ENCODE measurements at regions not wholly inside any gene's neighbourhood (a gene's known extent, or its start where the extent isn't known, plus 50 kb on each side); places are given as distances from the start of the nearest gene placed in this dataset.
"Not testable (repeated sequence)": the region's sequence is repeated elsewhere in the genome, so short reads cannot be mapped to it uniquely, and the experiment has no call there.

DNA sequence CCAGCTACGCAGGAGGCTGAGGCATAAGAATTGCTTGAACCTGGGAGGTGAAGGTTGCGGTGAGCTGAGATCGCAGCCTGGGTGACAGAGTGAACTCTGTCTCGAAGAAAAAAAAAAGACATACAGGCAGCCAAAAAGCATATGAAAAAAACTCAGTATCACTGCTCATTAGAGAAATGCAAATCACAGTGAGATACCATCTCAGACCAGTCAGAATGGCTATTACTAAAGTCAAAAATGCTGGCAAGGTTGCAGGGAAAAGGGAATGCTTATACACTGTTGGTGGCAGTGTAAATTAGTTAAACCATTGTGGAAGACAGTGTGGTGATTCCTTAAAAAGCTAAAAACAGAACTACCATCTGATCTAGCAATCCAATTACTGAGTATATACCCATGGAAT is 123.1 kb downstream of the CHIC2 start:
- no peak for DNase-seq (ENCODE audit: low spot score)
- TF ChIP-seq, protein P1, sequence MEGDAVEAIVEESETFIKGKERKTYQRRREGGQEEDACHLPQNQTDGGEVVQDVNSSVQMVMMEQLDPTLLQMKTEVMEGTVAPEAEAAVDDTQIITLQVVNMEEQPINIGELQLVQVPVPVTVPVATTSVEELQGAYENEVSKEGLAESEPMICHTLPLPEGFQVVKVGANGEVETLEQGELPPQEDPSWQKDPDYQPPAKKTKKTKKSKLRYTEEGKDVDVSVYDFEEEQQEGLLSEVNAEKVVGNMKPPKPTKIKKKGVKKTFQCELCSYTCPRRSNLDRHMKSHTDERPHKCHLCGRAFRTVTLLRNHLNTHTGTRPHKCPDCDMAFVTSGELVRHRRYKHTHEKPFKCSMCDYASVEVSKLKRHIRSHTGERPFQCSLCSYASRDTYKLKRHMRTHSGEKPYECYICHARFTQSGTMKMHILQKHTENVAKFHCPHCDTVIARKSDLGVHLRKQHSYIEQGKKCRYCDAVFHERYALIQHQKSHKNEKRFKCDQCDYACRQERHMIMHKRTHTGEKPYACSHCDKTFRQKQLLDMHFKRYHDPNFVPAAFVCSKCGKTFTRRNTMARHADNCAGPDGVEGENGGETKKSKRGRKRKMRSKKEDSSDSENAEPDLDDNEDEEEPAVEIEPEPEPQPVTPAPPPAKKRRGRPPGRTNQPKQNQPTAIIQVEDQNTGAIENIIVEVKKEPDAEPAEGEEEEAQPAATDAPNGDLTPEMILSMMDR (IDR thresholded peaks at IDR 0.05; ENCODE audit: borderline replicate concordance, control extremely low read depth, extremely low read depth, insufficient read depth, missing control alignments), result no peak
- in situ Hi-C loops (cut with MboI; ENCODE audit: low sequenced_read_pairs, unreplicated experiment), result no loop called here

DNA sequence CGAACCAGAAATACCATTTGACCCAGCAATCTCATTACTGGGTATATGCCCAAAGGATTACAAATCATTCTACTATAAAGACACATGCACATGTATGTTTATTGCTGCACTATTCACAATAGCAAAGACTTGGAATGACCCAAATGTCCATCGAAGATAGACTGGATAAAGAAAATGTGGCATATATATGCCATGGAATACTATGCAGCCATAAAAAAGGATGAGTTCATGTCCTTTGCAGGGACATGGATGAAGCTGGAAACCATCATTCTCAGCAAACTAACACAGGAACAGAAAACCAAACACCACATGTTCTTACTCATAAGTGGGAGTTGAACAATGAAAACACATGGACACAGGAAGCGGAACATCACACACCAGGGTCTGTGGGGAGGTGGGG is 124.5 kb downstream of the CHIC2 start:
- in situ Hi-C loops (cut with MboI; ENCODE audit: low sequenced_read_pairs, unreplicated experiment); DNase-seq (ENCODE audit: low spot score): not testable (repeated sequence)

DNA sequence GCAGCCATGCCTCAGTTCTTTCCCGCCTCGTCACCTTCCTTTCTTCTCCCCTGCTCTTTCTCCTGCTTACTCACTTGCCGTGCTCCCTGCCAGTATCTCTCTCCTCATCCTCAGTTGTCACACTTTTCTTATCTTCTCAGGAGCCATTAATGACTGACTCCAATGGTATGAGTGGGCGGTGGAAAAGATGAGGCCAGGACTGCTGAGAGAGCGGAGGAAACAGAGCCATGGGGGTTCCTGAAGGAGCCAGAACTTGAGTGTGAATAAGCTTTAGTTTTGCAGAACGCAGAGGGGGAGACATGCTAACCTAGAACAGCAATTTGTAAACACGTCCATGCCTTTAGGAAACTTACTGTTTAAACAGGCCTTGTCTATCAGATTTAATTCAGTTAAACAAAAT is 126.5 kb downstream of the CHIC2 start:
- in situ Hi-C loops (cut with MboI; ENCODE audit: low sequenced_read_pairs, unreplicated experiment), result no loop called here
- no peak for DNase-seq (ENCODE audit: low spot score)
- TF ChIP-seq, protein P1 (IDR thresholded peaks at IDR 0.05; ENCODE audit: borderline replicate concordance, control extremely low read depth, extremely low read depth, insufficient read depth, missing control alignments), result no peak

DNA sequence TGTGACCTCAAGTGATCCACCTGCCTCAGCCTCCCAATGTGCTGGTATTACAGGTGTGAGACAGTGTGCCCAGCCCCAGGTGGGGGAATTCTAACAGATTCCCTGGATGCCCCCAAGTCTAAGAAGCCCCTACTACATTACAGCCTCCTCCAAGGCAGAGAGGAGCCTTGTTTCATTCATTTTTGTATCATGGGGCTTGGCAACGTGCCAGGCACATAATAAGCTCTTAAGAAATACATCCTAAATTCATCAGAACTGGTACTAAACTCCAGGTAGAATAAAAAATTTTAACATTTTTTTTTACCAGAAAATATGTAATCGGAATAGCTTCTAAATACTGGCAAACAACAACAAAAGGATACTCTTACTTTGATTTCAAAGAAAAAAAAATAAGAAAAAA is 127.1 kb downstream of the CHIC2 start:
- in situ Hi-C loops (cut with MboI; ENCODE audit: low sequenced_read_pairs, unreplicated experiment), result no loop called here
- TF ChIP-seq, protein P1 (IDR thresholded peaks at IDR 0.05; ENCODE audit: borderline replicate concordance, control extremely low read depth, extremely low read depth, insufficient read depth, missing control alignments), result no peak
- no peak for DNase-seq (ENCODE audit: low spot score)

DNA sequence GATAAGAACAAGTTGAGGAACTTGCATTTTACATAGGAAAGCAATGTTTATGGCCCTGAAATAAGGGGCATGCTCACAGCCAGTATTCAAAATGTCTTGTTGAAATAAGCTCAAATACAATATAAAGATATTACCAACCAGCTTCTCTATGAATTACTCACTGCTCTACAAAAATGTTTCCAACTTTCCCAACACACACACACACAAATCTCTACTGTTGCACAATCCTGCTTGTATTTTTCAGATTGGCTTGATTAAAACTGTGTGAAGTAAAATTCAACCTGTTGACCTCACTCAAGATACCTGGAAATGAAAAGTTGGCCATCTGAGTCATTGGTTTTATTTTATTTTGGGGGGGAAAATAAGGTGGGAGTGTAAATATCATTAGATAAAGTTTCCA is 128.6 kb downstream of the CHIC2 start:
- in situ Hi-C loops (cut with MboI; ENCODE audit: low sequenced_read_pairs, unreplicated experiment), result no loop called here
- no peak for DNase-seq (ENCODE audit: low spot score)
- TF ChIP-seq, protein P1 (IDR thresholded peaks at IDR 0.05; ENCODE audit: borderline replicate concordance, control extremely low read depth, extremely low read depth, insufficient read depth, missing control alignments), result no peak

DNA sequence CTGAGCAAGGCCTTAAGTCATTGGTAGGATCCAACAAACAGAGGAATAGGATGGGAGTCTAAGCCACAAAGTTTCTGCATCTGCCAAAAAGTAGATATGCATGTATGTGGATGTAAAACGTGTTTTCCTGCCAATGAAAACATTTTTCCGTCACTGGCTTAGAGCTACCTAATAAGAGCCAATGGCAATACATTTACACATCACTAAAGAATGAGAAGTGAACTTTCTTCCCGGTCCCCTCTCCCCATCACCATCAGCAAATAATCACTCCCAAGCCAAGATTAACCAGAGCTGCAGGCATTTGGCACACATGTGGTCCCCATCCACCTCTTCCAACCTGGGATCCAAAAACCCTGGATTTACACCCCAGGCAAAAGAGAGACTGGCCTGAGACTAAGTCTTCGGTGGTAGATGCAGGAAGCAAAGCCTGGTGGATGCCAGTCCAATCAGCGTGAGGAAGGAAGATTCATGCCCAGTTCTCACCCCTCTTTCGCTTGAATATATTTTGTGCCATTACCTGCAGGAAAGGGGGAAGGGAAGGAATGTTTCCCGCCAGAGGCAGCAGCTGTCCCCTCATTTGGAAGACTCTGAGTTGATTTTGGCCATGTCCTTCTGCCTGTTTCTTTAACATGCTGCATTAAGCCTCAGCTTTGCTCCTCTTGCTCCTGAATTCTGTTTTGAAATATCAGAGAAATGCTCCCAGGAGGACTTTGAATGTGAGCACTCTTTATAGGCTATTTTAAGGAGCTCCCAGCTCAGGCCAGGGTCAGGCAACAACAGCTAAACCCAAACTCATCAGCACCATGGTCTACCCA is 131.4 kb downstream of the CHIC2 start:
- in situ Hi-C loops (cut with MboI; ENCODE audit: low sequenced_read_pairs, unreplicated experiment), result no loop called here
- DNase-seq (ENCODE audit: low spot score), result no peak
- TF ChIP-seq, protein P1 (IDR thresholded peaks at IDR 0.05; ENCODE audit: borderline replicate concordance, control extremely low read depth, extremely low read depth, insufficient read depth, missing control alignments), result no peak

DNA sequence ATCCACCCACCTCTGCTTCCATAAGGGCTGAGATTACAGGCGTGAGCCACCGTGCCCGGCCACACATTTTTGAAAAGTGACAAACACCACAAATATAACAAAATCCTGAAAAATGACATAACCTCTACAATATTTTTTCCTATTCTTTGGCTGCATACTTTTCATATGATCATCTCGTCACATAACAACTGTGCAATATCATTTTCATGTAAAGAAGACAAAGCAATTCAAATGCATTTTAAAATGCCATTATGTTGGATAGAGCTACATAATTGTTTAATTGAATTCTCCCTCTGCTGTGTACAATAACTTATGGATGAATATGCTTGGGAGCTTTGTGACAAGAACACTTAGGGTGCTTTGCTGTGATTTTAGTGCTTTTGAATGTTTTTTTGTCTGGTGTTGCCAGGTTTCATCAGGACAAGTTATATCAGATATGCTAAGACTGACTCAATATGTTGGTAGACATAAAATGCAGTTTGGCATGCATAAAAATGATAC is 132.9 kb downstream of the CHIC2 start:
- DNase-seq (ENCODE audit: low spot score), result no peak
- TF ChIP-seq, protein P1 (IDR thresholded peaks at IDR 0.05; ENCODE audit: borderline replicate concordance, control extremely low read depth, extremely low read depth, insufficient read depth, missing control alignments), result no peak
- in situ Hi-C loops (cut with MboI; ENCODE audit: low sequenced_read_pairs, unreplicated experiment), result no loop called here

Measured in GM13976 (cell line).